T-helper 1 cell treated with Interleukin-12 subunit alpha and Interleukin-12 subunit beta and Interleukin-4 antibody, amounts not matched to agents 30 μg/mL and 1 μg/mL, for 36 hours (primary cell): ENCODE measurements at regions not wholly inside any gene's neighbourhood (a gene's known extent, or its start where the extent isn't known, plus 50 kb on each side); places are given as distances from the start of the nearest gene placed in this dataset.

Experiments used
- H3K27ac Mint-ChIP-seq: one replicate; pipeline ENCODE4 v1.8.0; 2021; ENCODE audit warnings: mild to moderate bottlenecking, mixed read lengths
- H3K27me3 Mint-ChIP-seq: one replicate; pipeline ENCODE4 v1.8.0; 2021; ENCODE audit warnings: low read depth, mixed read lengths
- H3K36me3 Mint-ChIP-seq: one replicate; pipeline ENCODE4 v1.8.0; 2021; ENCODE audit warnings: low read depth, mixed read lengths
- H3K4me1 Mint-ChIP-seq: one replicate; pipeline ENCODE4 v1.8.0; 2021; ENCODE audit warnings: low read depth, mixed read lengths
- H3K4me3 Mint-ChIP-seq: one replicate; pipeline ENCODE4 v1.8.0; 2021; ENCODE audit warnings: mild to moderate bottlenecking, moderate library complexity, mixed read lengths
- H3K9me3 Mint-ChIP-seq: one replicate; pipeline ENCODE4 v1.8.0; 2021; ENCODE audit warnings: mixed read lengths

GRCh38 chr9:79973627-79974026 lies 401.9 kb downstream of the TLE4 start:
- Mint-ChIP-seq H3K36me3 (no peaks in the 10 kb centered on the region), H3K27me3 (no peaks in the 10 kb centered on the region), H3K4me1 (no peaks in the 10 kb centered on the region), H3K4me3 (no peak overlapping the region), H3K27ac (no peak overlapping the region), H3K9me3 (no peaks in the 10 kb centered on the region)

GRCh38 chr9:79970146-79970425 lies 398.3 kb downstream of the TLE4 start:
- H3K4me3 Mint-ChIP-seq, result no peak overlapping the region

GRCh38 chr9:79969393-79970145 lies 397.8 kb downstream of the TLE4 start:
- H3K27ac Mint-ChIP-seq, result no peak overlapping the region
- no peaks in the 10 kb centered on the region for H3K36me3 Mint-ChIP-seq
- no peak overlapping the region for H3K4me3 Mint-ChIP-seq
- H3K4me1 Mint-ChIP-seq, result no peaks in the 10 kb centered on the region
- no peaks in the 10 kb centered on the region for H3K27me3 Mint-ChIP-seq
- no peaks in the 10 kb centered on the region for H3K9me3 Mint-ChIP-seq

More at GRCh38 chr9:79970146-79970425, 398.3 kb downstream of the TLE4 start:
- H3K4me1 Mint-ChIP-seq, result no peaks in the 10 kb centered on the region
- no peaks in the 10 kb centered on the region for H3K9me3 Mint-ChIP-seq
- H3K27me3 Mint-ChIP-seq, result no peaks in the 10 kb centered on the region
- H3K36me3 Mint-ChIP-seq, result no peaks in the 10 kb centered on the region
- H3K27ac Mint-ChIP-seq, result no peak overlapping the region

GRCh38 chr9:79968533-79968932 lies 396.8 kb downstream of the TLE4 start:
- Mint-ChIP-seq H3K9me3 (no peaks in the 10 kb centered on the region), H3K4me3 (no peak overlapping the region), H3K36me3 (no peaks in the 10 kb centered on the region), H3K27ac (no peak overlapping the region), H3K27me3 (no peaks in the 10 kb centered on the region), H3K4me1 (no peaks in the 10 kb centered on the region)

GRCh38 chr9:79962836-79963235 lies 391.1 kb downstream of the TLE4 start:
- Mint-ChIP-seq H3K4me1 (no peaks in the 10 kb centered on the region), H3K27ac (no peak overlapping the region), H3K4me3 (no peak overlapping the region), H3K27me3 (no peaks in the 10 kb centered on the region), H3K36me3 (no peaks in the 10 kb centered on the region), H3K9me3 (no peaks in the 10 kb centered on the region)

GRCh38 chr9:79962150-79962549 lies 390.4 kb downstream of the TLE4 start:
- Mint-ChIP-seq H3K4me3 (no peak overlapping the region), H3K27me3 (peaks cover 1% of the 10 kb centered on the region), H3K36me3 (no peaks in the 10 kb centered on the region), H3K4me1 (no peaks in the 10 kb centered on the region), H3K27ac (no peak overlapping the region), H3K9me3 (no peaks in the 10 kb centered on the region)

GRCh38 chr9:79955300-79955699 lies 383.5 kb downstream of the TLE4 start:
- Mint-ChIP-seq H3K4me1 (no peaks in the 10 kb centered on the region), H3K27ac (no peak overlapping the region), H3K4me3 (no peak overlapping the region), H3K9me3 (peaks cover 4% of the 10 kb centered on the region), H3K36me3 (no peaks in the 10 kb centered on the region), H3K27me3 (peaks cover 8% of the 10 kb centered on the region)

GRCh38 chr9:79953908-79954307 lies 382.1 kb downstream of the TLE4 start:
- Mint-ChIP-seq H3K27ac (no peak overlapping the region), H3K9me3 (peaks cover 4% of the 10 kb centered on the region), H3K27me3 (peaks cover 8% of the 10 kb centered on the region), H3K36me3 (no peaks in the 10 kb centered on the region), H3K4me3 (no peak overlapping the region), H3K4me1 (no peaks in the 10 kb centered on the region)

GRCh38 chr9:79952401-79952800 lies 380.6 kb downstream of the TLE4 start:
- Mint-ChIP-seq H3K4me1 (no peaks in the 10 kb centered on the region), H3K9me3 (peaks cover 4% of the 10 kb centered on the region), H3K36me3 (no peaks in the 10 kb centered on the region), H3K4me3 (no peak overlapping the region), H3K27me3 (peaks cover 8% of the 10 kb centered on the region), H3K27ac (no peak overlapping the region)

- Mint-ChIP-seq H3K4me1 (no peaks in the 10 kb centered on the region), H3K9me3 (no peaks in the 10 kb centered on the region), H3K4me3 (no peak overlapping the region), H3K27ac (no peak overlapping the region), H3K27me3 (no peaks in the 10 kb centered on the region), H3K36me3 (no peaks in the 10 kb centered on the region)
Measured at GRCh38 chr9:79946712-79947111, 374.9 kb downstream of the TLE4 start.

- Mint-ChIP-seq H3K9me3 (no peaks in the 10 kb centered on the region), H3K4me3 (no peak overlapping the region), H3K27me3 (no peaks in the 10 kb centered on the region), H3K4me1 (no peaks in the 10 kb centered on the region), H3K36me3 (no peaks in the 10 kb centered on the region), H3K27ac (no peak overlapping the region)
Measured at GRCh38 chr9:79945495-79945894, 373.7 kb downstream of the TLE4 start.

GRCh38 chr9:79945016-79945415 lies 373.3 kb downstream of the TLE4 start:
- H3K27me3 Mint-ChIP-seq, result no peaks in the 10 kb centered on the region
- no peak overlapping the region for H3K27ac Mint-ChIP-seq
- H3K36me3 Mint-ChIP-seq, result no peaks in the 10 kb centered on the region
- no peaks in the 10 kb centered on the region for H3K4me1 Mint-ChIP-seq
- H3K4me3 Mint-ChIP-seq, result no peak overlapping the region
- no peaks in the 10 kb centered on the region for H3K9me3 Mint-ChIP-seq

- no peaks in the 10 kb centered on the region for H3K36me3 Mint-ChIP-seq
- H3K4me3 Mint-ChIP-seq, result no peak overlapping the region
- H3K27ac Mint-ChIP-seq, result no peak overlapping the region
- H3K9me3 Mint-ChIP-seq, result no peaks in the 10 kb centered on the region
- H3K27me3 Mint-ChIP-seq, result no peaks in the 10 kb centered on the region
- H3K4me1 Mint-ChIP-seq, result no peaks in the 10 kb centered on the region
Measured at GRCh38 chr9:79940919-79941318, 369.2 kb downstream of the TLE4 start.

GRCh38 chr9:79939819-79940218 lies 368.1 kb downstream of the TLE4 start:
- Mint-ChIP-seq H3K4me3 (no peak overlapping the region), H3K36me3 (no peaks in the 10 kb centered on the region), H3K27ac (no peak overlapping the region), H3K4me1 (no peaks in the 10 kb centered on the region), H3K9me3 (no peaks in the 10 kb centered on the region), H3K27me3 (no peaks in the 10 kb centered on the region)

GRCh38 chr9:79936336-79936735 lies 364.6 kb downstream of the TLE4 start:
- no peaks in the 10 kb centered on the region for H3K9me3 Mint-ChIP-seq
- no peaks in the 10 kb centered on the region for H3K4me1 Mint-ChIP-seq
- no peak overlapping the region for H3K4me3 Mint-ChIP-seq
- no peak overlapping the region for H3K27ac Mint-ChIP-seq
- H3K27me3 Mint-ChIP-seq, result no peaks in the 10 kb centered on the region
- no peaks in the 10 kb centered on the region for H3K36me3 Mint-ChIP-seq

- no peak overlapping the region for H3K4me3 Mint-ChIP-seq
- H3K27ac Mint-ChIP-seq, result no peak overlapping the region
- no peaks in the 10 kb centered on the region for H3K36me3 Mint-ChIP-seq
- H3K4me1 Mint-ChIP-seq, result no peaks in the 10 kb centered on the region
- H3K27me3 Mint-ChIP-seq, result no peaks in the 10 kb centered on the region
- H3K9me3 Mint-ChIP-seq, result no peaks in the 10 kb centered on the region
Measured at GRCh38 chr9:79929285-79929684, 357.5 kb downstream of the TLE4 start.
